ENCODE measurements at regions not wholly inside any gene's neighbourhood (a gene's known extent, or its start where the extent isn't known, plus 50 kb on each side); places are given as distances from the start of the nearest gene placed in this dataset.

DNA sequence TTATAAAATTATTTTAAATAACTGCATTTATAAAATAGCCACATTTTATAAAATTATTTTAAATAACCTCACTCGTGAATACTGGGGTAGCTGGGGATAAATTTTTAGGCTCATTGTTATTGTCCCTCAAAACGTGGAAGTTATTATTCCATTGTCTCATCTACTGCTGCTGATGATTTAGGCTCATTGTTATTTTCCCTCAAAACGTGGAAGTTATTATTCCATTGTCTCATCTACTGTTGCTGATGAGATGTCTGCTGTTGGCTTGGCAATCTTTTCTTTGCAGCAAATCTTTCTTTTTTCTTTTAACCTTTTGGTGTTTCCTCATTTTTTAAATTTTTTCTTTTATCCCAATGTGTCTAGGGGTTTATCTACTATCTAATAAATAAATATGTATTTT, 182.6 kb upstream of the PZP start (continued):
- TF ChIP-seq, protein P1, sequence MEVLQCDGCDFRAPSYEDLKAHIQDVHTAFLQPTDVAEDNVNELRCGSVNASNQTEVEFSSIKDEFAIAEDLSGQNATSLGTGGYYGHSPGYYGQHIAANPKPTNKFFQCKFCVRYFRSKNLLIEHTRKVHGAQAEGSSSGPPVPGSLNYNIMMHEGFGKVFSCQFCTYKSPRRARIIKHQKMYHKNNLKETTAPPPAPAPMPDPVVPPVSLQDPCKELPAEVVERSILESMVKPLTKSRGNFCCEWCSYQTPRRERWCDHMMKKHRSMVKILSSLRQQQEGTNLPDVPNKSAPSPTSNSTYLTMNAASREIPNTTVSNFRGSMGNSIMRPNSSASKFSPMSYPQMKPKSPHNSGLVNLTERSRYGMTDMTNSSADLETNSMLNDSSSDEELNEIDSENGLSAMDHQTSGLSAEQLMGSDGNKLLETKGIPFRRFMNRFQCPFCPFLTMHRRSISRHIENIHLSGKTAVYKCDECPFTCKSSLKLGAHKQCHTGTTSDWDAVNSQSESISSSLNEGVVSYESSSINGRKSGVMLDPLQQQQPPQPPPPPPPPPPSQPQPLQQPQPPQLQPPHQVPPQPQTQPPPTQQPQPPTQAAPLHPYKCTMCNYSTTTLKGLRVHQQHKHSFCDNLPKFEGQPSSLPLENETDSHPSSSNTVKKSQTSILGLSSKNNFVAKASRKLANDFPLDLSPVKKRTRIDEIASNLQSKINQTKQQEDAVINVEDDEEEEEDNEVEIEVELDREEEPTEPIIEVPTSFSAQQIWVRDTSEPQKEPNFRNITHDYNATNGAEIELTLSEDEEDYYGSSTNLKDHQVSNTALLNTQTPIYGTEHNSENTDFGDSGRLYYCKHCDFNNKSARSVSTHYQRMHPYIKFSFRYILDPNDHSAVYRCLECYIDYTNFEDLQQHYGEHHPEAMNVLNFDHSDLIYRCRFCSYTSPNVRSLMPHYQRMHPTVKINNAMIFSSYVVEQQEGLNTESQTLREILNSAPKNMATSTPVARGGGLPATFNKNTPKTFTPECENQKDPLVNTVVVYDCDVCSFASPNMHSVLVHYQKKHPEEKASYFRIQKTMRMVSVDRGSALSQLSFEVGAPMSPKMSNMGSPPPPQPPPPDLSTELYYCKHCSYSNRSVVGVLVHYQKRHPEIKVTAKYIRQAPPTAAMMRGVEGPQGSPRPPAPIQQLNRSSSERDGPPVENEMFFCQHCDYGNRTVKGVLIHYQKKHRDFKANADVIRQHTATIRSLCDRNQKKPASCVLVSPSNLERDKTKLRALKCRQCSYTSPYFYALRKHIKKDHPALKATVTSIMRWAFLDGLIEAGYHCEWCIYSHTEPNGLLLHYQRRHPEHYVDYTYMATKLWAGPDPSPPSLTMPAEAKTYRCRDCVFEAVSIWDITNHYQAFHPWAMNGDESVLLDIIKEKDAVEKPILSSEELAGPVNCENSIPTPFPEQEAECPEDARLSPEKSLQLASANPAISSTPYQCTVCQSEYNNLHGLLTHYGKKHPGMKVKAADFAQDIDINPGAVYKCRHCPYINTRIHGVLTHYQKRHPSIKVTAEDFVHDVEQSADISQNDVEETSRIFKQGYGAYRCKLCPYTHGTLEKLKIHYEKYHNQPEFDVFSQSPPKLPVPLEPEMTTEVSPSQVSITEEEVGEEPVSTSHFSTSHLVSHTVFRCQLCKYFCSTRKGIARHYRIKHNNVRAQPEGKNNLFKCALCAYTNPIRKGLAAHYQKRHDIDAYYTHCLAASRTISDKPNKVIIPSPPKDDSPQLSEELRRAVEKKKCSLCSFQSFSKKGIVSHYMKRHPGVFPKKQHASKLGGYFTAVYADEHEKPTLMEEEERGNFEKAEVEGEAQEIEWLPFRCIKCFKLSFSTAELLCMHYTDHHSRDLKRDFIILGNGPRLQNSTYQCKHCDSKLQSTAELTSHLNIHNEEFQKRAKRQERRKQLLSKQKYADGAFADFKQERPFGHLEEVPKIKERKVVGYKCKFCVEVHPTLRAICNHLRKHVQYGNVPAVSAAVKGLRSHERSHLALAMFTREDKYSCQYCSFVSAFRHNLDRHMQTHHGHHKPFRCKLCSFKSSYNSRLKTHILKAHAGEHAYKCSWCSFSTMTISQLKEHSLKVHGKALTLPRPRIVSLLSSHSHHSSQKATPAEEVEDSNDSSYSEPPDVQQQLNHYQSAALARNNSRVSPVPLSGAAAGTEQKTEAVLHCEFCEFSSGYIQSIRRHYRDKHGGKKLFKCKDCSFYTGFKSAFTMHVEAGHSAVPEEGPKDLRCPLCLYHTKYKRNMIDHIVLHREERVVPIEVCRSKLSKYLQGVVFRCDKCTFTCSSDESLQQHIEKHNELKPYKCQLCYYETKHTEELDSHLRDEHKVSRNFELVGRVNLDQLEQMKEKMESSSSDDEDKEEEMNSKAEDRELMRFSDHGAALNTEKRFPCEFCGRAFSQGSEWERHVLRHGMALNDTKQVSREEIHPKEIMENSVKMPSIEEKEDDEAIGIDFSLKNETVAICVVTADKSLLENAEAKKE (CRISPR knock-in tag; IDR thresholded peaks at IDR 0.05), result no peak
- TF ChIP-seq ZNF114 (CRISPR knock-in tag; IDR thresholded peaks at IDR 0.05), result no peak
- TF ChIP-seq, protein P2, sequence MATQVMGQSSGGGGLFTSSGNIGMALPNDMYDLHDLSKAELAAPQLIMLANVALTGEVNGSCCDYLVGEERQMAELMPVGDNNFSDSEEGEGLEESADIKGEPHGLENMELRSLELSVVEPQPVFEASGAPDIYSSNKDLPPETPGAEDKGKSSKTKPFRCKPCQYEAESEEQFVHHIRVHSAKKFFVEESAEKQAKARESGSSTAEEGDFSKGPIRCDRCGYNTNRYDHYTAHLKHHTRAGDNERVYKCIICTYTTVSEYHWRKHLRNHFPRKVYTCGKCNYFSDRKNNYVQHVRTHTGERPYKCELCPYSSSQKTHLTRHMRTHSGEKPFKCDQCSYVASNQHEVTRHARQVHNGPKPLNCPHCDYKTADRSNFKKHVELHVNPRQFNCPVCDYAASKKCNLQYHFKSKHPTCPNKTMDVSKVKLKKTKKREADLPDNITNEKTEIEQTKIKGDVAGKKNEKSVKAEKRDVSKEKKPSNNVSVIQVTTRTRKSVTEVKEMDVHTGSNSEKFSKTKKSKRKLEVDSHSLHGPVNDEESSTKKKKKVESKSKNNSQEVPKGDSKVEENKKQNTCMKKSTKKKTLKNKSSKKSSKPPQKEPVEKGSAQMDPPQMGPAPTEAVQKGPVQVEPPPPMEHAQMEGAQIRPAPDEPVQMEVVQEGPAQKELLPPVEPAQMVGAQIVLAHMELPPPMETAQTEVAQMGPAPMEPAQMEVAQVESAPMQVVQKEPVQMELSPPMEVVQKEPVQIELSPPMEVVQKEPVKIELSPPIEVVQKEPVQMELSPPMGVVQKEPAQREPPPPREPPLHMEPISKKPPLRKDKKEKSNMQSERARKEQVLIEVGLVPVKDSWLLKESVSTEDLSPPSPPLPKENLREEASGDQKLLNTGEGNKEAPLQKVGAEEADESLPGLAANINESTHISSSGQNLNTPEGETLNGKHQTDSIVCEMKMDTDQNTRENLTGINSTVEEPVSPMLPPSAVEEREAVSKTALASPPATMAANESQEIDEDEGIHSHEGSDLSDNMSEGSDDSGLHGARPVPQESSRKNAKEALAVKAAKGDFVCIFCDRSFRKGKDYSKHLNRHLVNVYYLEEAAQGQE (IDR thresholded peaks at IDR 0.05; ENCODE audit: unreplicated experiment), result no peak

DNA sequence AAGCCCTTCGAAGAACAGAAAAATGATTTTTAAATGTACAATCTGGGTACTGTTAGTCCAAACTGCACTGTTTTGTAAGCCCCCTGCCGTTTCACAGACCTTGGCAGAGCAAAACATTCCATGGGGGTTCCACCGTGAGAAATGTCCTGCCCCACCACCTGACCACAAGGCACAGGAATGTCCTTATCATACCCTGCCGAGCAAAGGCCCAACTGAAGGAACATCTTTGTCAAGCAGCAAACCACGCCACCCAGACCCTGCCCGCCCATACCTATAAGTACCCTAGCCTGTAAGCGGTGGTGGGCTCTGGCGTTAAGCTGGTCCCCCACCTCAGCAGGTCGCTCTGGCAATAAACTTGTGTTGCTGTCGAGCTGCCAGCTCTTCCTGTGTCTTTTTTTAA, 181.6 kb upstream of the PZP start:
- Histone ChIP-seq H2AFZ (no peak overlapping the region), H3K4me2 (no peak overlapping the region), H3K9me2 (ENCODE audit: insufficient read depth) (no peaks in the 10 kb centered on the region), H3F3A (replicated peaks; ENCODE audit: low read depth) (no peaks in the 10 kb centered on the region), H3K4me3 (no peak overlapping the region), H3K27ac (ENCODE audit: low read depth) (no peak overlapping the region), H3K4me1 (ENCODE audit: insufficient read depth) (peaks cover 10% of the 10 kb centered on the region; the same call in 1 of the 2 replicates), H3K27me3 (ENCODE audit: insufficient read depth) (no peaks in the 10 kb centered on the region), H3K36me3 (ENCODE audit: insufficient read depth) (no peaks in the 10 kb centered on the region), H4K20me1 (replicated peaks; ENCODE audit: insufficient read depth) (no peaks in the 10 kb centered on the region), H3K79me2 (replicated peaks; ENCODE audit: insufficient read depth) (no peaks in the 10 kb centered on the region)
- Mint-ChIP-seq H3K27me3 (ENCODE audit: insufficient read depth, low read depth, poor library complexity) (peaks cover 6% of the 10 kb centered on the region), H3K36me3 (ENCODE audit: low read depth) (no peaks in the 10 kb centered on the region), H3K4me3 (no peak overlapping the region), H3K4me1 (peaks cover 19% of the 10 kb centered on the region), H3K27ac (no peak overlapping the region), H3K9me3 (peaks cover 2% of the 10 kb centered on the region; the same call in 1 of the 3 replicates)
- ATAC-seq (no peak), DNase-seq (ENCODE audit: low spot score) (no peak)
- TF ChIP-seq EZH2 (IDR thresholded peaks at IDR 0.05; ENCODE audit: low read depth, unreplicated experiment), result no peak
- TF ChIP-seq ZNF114 (CRISPR knock-in tag; IDR thresholded peaks at IDR 0.05), result no peak
- TF ChIP-seq JUNB (IDR thresholded peaks at IDR 0.05; ENCODE audit: unreplicated experiment), result no peak
- TF ChIP-seq CREB1 (CRISPR knock-in tag; IDR thresholded peaks at IDR 0.05; ENCODE audit: low read depth), result no peak
- TF ChIP-seq, protein P3, sequence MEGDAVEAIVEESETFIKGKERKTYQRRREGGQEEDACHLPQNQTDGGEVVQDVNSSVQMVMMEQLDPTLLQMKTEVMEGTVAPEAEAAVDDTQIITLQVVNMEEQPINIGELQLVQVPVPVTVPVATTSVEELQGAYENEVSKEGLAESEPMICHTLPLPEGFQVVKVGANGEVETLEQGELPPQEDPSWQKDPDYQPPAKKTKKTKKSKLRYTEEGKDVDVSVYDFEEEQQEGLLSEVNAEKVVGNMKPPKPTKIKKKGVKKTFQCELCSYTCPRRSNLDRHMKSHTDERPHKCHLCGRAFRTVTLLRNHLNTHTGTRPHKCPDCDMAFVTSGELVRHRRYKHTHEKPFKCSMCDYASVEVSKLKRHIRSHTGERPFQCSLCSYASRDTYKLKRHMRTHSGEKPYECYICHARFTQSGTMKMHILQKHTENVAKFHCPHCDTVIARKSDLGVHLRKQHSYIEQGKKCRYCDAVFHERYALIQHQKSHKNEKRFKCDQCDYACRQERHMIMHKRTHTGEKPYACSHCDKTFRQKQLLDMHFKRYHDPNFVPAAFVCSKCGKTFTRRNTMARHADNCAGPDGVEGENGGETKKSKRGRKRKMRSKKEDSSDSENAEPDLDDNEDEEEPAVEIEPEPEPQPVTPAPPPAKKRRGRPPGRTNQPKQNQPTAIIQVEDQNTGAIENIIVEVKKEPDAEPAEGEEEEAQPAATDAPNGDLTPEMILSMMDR (conservative IDR thresholded peaks at IDR 0.05; ENCODE audit: low read depth in 2 of 2), result no peak
- TF ChIP-seq, protein P4, sequence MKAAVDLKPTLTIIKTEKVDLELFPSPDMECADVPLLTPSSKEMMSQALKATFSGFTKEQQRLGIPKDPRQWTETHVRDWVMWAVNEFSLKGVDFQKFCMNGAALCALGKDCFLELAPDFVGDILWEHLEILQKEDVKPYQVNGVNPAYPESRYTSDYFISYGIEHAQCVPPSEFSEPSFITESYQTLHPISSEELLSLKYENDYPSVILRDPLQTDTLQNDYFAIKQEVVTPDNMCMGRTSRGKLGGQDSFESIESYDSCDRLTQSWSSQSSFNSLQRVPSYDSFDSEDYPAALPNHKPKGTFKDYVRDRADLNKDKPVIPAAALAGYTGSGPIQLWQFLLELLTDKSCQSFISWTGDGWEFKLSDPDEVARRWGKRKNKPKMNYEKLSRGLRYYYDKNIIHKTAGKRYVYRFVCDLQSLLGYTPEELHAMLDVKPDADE (IDR thresholded peaks at IDR 0.05), result no peak
- no peak for TF ChIP-seq STAT1 (IDR thresholded peaks at IDR 0.05; ENCODE audit: unreplicated experiment)
- TF ChIP-seq EZH2phosphoT487 (IDR thresholded peaks at IDR 0.05; ENCODE audit: unreplicated experiment), result no peak
- no peak for TF ChIP-seq ZNF331 (CRISPR knock-in tag; IDR thresholded peaks at IDR 0.05; ENCODE audit: low read depth)

Measured in GM23338 (cell line).